Adrenal gland (tissue), 5 donors: ENCODE measurements at regions not wholly inside any gene's neighbourhood (a gene's known extent, or its start where the extent isn't known, plus 50 kb on each side); places are given as distances from the start of the nearest gene placed in this dataset.

Experiments
- POLR2A ChIP-seq, 2 donors: fragments of 450-650 bp; IDR thresholded peaks; one replicate each; pipeline ENCODE4 v1.6.1; 2017; ENCODE audit warnings: antibody characterized with exemption in 2 of 2, mild to moderate bottlenecking in 2 of 2, moderate library complexity in 1 of 2
- TF ChIP-seq, protein P1 (sequence below), 6 experiments: fragments of 450-650 bp in 4 of 6; fragments of 200-600 bp in 2 of 6; sonication (generic) in 1 of 6; IDR thresholded peaks; 1 replicate in 5 of 6; 2 replicates in 1 of 6; pipeline versions ENCODE4 v1.5.1 to v1.8.0; 2016 to 2021; ENCODE audit warnings: antibody characterized with exemption in 6 of 6, mild to moderate bottlenecking in 2 of 6, moderate library complexity in 1 of 6
- donor health status: DM: no; HTN: no; CAD: no.

- TF ChIP-seq, protein P1, sequence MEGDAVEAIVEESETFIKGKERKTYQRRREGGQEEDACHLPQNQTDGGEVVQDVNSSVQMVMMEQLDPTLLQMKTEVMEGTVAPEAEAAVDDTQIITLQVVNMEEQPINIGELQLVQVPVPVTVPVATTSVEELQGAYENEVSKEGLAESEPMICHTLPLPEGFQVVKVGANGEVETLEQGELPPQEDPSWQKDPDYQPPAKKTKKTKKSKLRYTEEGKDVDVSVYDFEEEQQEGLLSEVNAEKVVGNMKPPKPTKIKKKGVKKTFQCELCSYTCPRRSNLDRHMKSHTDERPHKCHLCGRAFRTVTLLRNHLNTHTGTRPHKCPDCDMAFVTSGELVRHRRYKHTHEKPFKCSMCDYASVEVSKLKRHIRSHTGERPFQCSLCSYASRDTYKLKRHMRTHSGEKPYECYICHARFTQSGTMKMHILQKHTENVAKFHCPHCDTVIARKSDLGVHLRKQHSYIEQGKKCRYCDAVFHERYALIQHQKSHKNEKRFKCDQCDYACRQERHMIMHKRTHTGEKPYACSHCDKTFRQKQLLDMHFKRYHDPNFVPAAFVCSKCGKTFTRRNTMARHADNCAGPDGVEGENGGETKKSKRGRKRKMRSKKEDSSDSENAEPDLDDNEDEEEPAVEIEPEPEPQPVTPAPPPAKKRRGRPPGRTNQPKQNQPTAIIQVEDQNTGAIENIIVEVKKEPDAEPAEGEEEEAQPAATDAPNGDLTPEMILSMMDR (IDR thresholded peaks at IDR 0.05), result no peak
- no peak for TF ChIP-seq POLR2A (IDR thresholded peaks at IDR 0.05)
These were observed 401.0 kb upstream of the ADAMTSL1 start for GRCh38 chr9:18073002-18073401.
